ENCODE measurements at regions not wholly inside any gene's neighbourhood (a gene's known extent, or its start where the extent isn't known, plus 50 kb on each side); places are given as distances from the start of the nearest gene placed in this dataset.

GRCh38 chr10:1869861-1870260 lies 132.5 kb upstream of the ADARB2 start:
- no peak for TF ChIP-seq CTCF (IDR thresholded peaks at IDR 0.05; ENCODE audit: insufficient read depth, low read length, poor library complexity, severe bottlenecking)
- TF ChIP-seq EZH2phosphoT487 (conservative IDR thresholded peaks at IDR 0.05; ENCODE audit: low read length): no peak

Data from SU-DHL-6 (cell line).